ENCODE measurements at regions not wholly inside any gene's neighbourhood (a gene's known extent, or its start where the extent isn't known, plus 50 kb on each side); places are given as distances from the start of the nearest gene placed in this dataset.

DNA sequence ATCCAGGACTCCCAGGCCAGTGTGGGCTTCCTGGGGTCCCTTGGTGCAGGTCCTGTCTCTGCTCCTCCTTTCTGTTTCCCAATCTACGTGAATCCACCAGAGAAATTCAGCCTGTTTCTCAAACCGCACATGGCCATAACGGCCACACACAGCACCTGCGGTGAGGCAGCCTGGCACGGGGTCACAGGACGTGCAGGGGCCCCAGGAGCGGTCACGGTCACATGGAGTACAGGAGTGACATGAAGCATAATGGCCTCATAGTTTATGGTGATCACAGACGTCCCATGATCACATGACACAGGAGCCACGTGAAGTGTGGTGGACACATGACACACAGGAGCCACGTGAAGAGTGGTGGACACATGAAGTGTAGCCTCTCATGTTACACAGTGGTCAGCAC is 248.5 kb upstream of the IRX4 start:
- no peaks in the 10 kb centered on the region for H3K27me3 ChIP-seq (ENCODE audit: control insufficient read depth, insufficient read depth, low read length)
- no peaks in the 10 kb centered on the region for H3K4me1 ChIP-seq (ENCODE audit: control insufficient read depth, insufficient read depth, low read length)
- H3K36me3 ChIP-seq (ENCODE audit: control insufficient read depth, insufficient read depth, low read length) = no peaks in the 10 kb centered on the region
- no peaks in the 10 kb centered on the region for H3K9me3 ChIP-seq (ENCODE audit: control insufficient read depth, insufficient read depth, low read length)
- no peak overlapping the region for H3K9ac ChIP-seq (ENCODE audit: low read depth, low read length)
- no peak overlapping the region for H3K27ac ChIP-seq (ENCODE audit: low read depth, low read length)
- H3K4me3 ChIP-seq (ENCODE audit: low read depth, low read length) = no peak overlapping the region

DNA sequence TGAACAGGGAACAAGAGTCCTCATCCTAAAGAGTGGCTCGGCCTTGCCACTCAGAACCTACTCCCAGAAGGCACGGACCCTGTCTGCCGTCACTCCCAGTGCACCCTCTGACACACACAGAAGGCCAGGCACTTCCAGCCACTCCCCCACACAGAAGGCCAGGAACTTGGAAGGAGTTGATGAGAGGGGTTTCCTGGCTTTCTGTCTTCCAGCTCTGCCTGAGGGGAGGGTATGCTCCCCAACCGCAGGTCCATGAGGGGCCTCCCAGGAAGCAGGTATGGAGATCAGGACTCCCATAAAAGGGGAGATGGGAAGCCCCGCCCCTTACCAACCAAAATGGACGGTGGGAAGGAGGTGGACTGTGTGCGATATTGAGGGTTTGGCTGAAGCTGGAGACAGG is 247.6 kb upstream of the IRX4 start:
- Histone ChIP-seq H3K27me3 (ENCODE audit: control insufficient read depth, insufficient read depth, low read length) (no peaks in the 10 kb centered on the region), H3K27ac (ENCODE audit: low read depth, low read length) (no peak overlapping the region)

DNA sequence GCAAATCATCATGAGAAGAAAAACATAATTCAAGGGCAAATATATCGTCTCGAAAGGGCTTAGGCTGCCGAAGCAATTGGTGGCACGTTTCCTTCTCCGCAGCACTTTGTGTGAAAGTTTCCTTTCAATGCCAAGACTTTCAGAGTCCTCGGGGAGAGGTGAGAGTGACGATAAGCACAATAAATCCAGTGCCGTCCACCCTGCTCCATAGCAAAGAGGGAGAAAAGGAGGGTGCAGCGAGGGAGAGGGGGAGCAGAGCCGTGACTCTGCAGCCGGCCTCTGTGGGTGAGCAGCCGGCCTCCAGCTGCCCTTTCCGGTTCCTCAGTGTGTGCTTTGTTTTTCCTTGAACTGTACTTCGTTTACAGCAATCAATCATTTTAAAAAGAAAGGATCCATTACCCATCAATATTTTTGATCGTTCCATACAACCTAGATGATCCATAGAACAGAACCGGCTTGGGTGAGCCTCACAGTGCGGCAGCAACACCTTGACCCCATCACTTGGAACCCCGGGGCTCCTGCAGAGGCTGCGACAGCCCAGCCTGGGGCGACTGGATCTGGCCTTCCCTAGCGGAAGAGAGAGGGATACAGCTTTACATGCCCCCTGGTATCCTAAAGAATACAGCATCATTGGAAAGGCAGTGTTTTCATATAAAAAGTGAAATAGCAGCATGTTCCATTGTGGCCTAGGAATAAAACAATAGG is 247.0 kb upstream of the IRX4 start:
- H3K9me3 ChIP-seq (ENCODE audit: control insufficient read depth, insufficient read depth, low read length) = no peaks in the 10 kb centered on the region
- H3K27ac ChIP-seq (ENCODE audit: low read depth, low read length) = no peak overlapping the region
- no peaks in the 10 kb centered on the region for H3K36me3 ChIP-seq (ENCODE audit: control insufficient read depth, insufficient read depth, low read length)
- no peak overlapping the region for H3K9ac ChIP-seq (ENCODE audit: low read depth, low read length)
- no peaks in the 10 kb centered on the region for H3K27me3 ChIP-seq (ENCODE audit: control insufficient read depth, insufficient read depth, low read length)
- no peaks in the 10 kb centered on the region for H3K4me1 ChIP-seq (ENCODE audit: control insufficient read depth, insufficient read depth, low read length)
- H3K4me3 ChIP-seq (ENCODE audit: low read depth, low read length) = no peak overlapping the region

More for the DNA sequence above, 247.6 kb upstream of the IRX4 start:
- Histone ChIP-seq H3K9me3 (ENCODE audit: control insufficient read depth, insufficient read depth, low read length) (no peaks in the 10 kb centered on the region), H3K9ac (ENCODE audit: low read depth, low read length) (no peak overlapping the region), H3K4me3 (ENCODE audit: low read depth, low read length) (no peak overlapping the region), H3K36me3 (ENCODE audit: control insufficient read depth, insufficient read depth, low read length) (no peaks in the 10 kb centered on the region), H3K4me1 (ENCODE audit: control insufficient read depth, insufficient read depth, low read length) (no peaks in the 10 kb centered on the region)

DNA sequence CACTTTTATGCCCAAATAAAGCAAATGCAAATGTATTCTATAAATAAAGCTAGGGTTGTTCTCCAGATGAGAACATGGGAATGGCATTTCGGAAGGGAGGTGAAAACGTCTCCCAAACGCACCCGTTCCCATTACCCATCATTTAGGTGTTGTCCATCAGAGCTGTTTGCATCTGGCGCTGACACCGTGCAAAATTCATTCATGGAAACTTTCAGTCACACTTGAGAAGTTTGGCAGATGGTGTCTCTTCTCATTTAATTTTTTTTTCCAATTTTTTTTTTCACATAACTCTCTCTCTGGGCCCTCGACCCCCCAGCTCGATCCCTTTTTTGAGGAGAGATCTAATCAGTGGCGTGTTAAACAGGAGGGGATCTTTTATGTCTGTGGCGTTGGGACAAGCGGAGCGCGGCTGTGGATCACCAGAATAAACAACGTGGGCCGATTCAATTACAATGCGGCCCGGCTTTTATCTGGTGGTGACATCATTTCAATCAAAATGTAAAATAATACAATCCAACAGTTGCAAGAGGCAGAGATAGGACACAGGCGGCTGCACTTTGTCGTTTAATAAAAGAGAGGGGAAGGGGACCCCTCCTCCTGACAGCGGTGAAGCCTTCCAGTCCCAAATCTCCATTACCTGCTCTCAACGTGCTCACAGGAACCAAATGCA is 246.1 kb upstream of the IRX4 start:
- Histone ChIP-seq H3K4me3 (ENCODE audit: low read depth, low read length) (no peak overlapping the region), H3K9me3 (ENCODE audit: control insufficient read depth, insufficient read depth, low read length) (no peaks in the 10 kb centered on the region), H3K27me3 (ENCODE audit: control insufficient read depth, insufficient read depth, low read length) (no peaks in the 10 kb centered on the region), H3K36me3 (ENCODE audit: control insufficient read depth, insufficient read depth, low read length) (no peaks in the 10 kb centered on the region), H3K4me1 (ENCODE audit: control insufficient read depth, insufficient read depth, low read length) (no peaks in the 10 kb centered on the region), H3K27ac (ENCODE audit: low read depth, low read length) (no peak overlapping the region), H3K9ac (ENCODE audit: low read depth, low read length) (no peak overlapping the region)

- no peak overlapping the region for H3K4me3 ChIP-seq (ENCODE audit: low read depth, low read length)
- no peaks in the 10 kb centered on the region for H3K36me3 ChIP-seq (ENCODE audit: control insufficient read depth, insufficient read depth, low read length)
- H3K9me3 ChIP-seq (ENCODE audit: control insufficient read depth, insufficient read depth, low read length) = no peaks in the 10 kb centered on the region
- H3K27me3 ChIP-seq (ENCODE audit: control insufficient read depth, insufficient read depth, low read length) = no peaks in the 10 kb centered on the region
- H3K4me1 ChIP-seq (ENCODE audit: control insufficient read depth, insufficient read depth, low read length) = no peaks in the 10 kb centered on the region
- H3K27ac ChIP-seq (ENCODE audit: low read depth, low read length) = no peak overlapping the region
- H3K9ac ChIP-seq (ENCODE audit: low read depth, low read length) = no peak overlapping the region
These were observed 243.8 kb upstream of the IRX4 start for GRCh38 chr5:2126512-2126911.

DNA sequence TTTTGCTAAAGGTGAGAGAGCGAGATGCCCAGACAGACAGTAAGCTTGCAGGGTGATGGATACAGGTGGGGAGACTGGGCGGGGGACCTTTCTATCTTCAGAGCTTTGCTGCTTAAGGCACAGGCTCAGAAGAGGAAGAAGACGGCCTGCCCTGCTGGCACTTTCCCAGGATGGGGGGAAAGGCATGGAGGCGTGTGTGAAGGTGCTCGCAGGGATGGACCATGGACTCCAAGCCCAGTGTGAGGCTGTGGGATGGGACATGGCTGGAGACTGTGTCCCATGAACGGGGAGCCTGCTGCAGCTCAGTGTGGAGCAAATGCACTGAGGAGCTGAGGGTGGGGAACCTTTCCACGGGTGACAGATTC is 243.2 kb upstream of the IRX4 start:
- Histone ChIP-seq H3K9ac (ENCODE audit: low read depth, low read length) (no peak overlapping the region), H3K27ac (ENCODE audit: low read depth, low read length) (no peak overlapping the region), H3K4me3 (ENCODE audit: low read depth, low read length) (no peak overlapping the region), H3K27me3 (ENCODE audit: control insufficient read depth, insufficient read depth, low read length) (no peaks in the 10 kb centered on the region), H3K4me1 (ENCODE audit: control insufficient read depth, insufficient read depth, low read length) (no peaks in the 10 kb centered on the region), H3K36me3 (ENCODE audit: control insufficient read depth, insufficient read depth, low read length) (no peaks in the 10 kb centered on the region), H3K9me3 (ENCODE audit: control insufficient read depth, insufficient read depth, low read length) (no peaks in the 10 kb centered on the region)

DNA sequence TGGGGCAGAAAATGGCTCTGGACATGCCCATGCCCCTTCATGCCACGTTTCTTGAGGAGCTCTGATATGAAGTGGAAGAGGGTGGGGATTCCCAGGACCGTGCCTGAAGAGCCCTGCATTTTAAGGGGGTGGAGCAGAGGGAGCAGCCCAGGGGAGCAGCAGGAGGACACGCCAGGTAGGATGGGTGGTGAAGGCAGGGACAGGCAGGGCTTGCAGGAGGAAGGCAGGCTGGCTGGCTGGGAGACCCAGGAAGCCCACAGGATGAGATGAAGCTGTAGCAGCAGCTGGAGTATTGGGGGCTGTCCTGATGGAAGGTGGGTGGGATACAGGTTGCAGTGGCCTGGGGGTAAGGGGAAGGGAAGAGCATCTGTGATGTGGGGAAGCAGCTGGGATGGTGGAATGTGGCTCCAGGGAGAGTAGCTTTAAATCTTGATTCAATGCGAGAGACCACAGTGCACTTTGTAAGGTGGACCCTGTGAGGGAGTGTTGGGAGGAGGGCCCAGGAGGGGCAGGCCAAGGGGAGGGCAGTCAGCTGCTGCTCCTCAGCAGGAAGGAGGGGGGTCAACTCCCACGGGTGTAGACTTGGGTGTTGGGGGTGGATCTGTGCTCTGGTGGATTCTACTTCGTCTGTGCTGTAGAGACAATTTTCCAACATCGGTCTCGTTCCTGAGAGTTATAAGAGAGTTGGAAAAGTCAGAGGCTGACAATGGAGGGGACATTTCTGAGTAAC is 242.6 kb upstream of the IRX4 start:
- no peak overlapping the region for H3K9ac ChIP-seq (ENCODE audit: low read depth, low read length)
- H3K27ac ChIP-seq (ENCODE audit: low read depth, low read length) = no peak overlapping the region
- no peaks in the 10 kb centered on the region for H3K27me3 ChIP-seq (ENCODE audit: control insufficient read depth, insufficient read depth, low read length)
- H3K9me3 ChIP-seq (ENCODE audit: control insufficient read depth, insufficient read depth, low read length) = no peaks in the 10 kb centered on the region; the same call in 1 of the 2 replicates
- H3K4me1 ChIP-seq (ENCODE audit: control insufficient read depth, insufficient read depth, low read length) = no peaks in the 10 kb centered on the region
- no peak overlapping the region for H3K4me3 ChIP-seq (ENCODE audit: low read depth, low read length)
- no peaks in the 10 kb centered on the region for H3K36me3 ChIP-seq (ENCODE audit: control insufficient read depth, insufficient read depth, low read length)

- Histone ChIP-seq H3K27me3 (ENCODE audit: control insufficient read depth, insufficient read depth, low read length) (no peaks in the 10 kb centered on the region), H3K27ac (ENCODE audit: low read depth, low read length) (no peak overlapping the region), H3K9me3 (ENCODE audit: control insufficient read depth, insufficient read depth, low read length) (no peaks in the 10 kb centered on the region; the same call in 1 of the 2 replicates), H3K9ac (ENCODE audit: low read depth, low read length) (no peak overlapping the region), H3K4me1 (ENCODE audit: control insufficient read depth, insufficient read depth, low read length) (no peaks in the 10 kb centered on the region), H3K4me3 (ENCODE audit: low read depth, low read length) (no peak overlapping the region), H3K36me3 (ENCODE audit: control insufficient read depth, insufficient read depth, low read length) (no peaks in the 10 kb centered on the region)
These were observed 241.9 kb upstream of the IRX4 start for GRCh38 chr5:2124434-2125170.

GRCh38 chr5:2123874-2124273 is 241.1 kb upstream of the IRX4 start:
- no peak overlapping the region for H3K4me3 ChIP-seq (ENCODE audit: low read depth, low read length)
- no peaks in the 10 kb centered on the region for H3K27me3 ChIP-seq (ENCODE audit: control insufficient read depth, insufficient read depth, low read length)
- no peak overlapping the region for H3K27ac ChIP-seq (ENCODE audit: low read depth, low read length)
- no peaks in the 10 kb centered on the region for H3K4me1 ChIP-seq (ENCODE audit: control insufficient read depth, insufficient read depth, low read length)
- no peak overlapping the region for H3K9ac ChIP-seq (ENCODE audit: low read depth, low read length)
- H3K36me3 ChIP-seq (ENCODE audit: control insufficient read depth, insufficient read depth, low read length) = no peaks in the 10 kb centered on the region
- no peaks in the 10 kb centered on the region; the same call in 1 of the 2 replicates for H3K9me3 ChIP-seq (ENCODE audit: control insufficient read depth, insufficient read depth, low read length)

DNA sequence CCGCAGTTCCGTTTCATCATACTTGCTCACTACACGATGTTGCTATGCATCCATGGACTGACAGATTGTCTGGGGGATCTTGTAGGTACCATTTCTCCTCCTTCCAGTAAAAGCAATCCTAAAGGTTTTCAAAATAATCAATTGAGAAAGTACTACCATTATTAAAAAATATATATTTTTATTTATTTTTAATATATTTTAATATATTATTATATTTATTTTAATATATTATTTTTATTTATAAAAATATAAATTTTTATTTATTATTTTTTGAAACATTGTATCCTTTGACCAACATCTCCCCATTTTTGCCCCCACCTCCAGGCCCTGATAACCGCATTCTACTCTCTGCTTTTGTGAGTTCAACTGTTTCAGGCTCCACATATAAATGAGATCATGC is 237.6 kb upstream of the IRX4 start:
- Histone ChIP-seq H3K4me3 (ENCODE audit: low read depth, low read length) (no peak overlapping the region), H3K27me3 (ENCODE audit: control insufficient read depth, insufficient read depth, low read length) (no peaks in the 10 kb centered on the region)

More for the DNA sequence above, 237.6 kb upstream of the IRX4 start:
- H3K36me3 ChIP-seq (ENCODE audit: control insufficient read depth, insufficient read depth, low read length) = no peaks in the 10 kb centered on the region
- no peaks in the 10 kb centered on the region; the same call in 1 of the 2 replicates for H3K9me3 ChIP-seq (ENCODE audit: control insufficient read depth, insufficient read depth, low read length)
- no peak overlapping the region for H3K9ac ChIP-seq (ENCODE audit: low read depth, low read length)
- H3K27ac ChIP-seq (ENCODE audit: low read depth, low read length) = no peak overlapping the region
- H3K4me1 ChIP-seq (ENCODE audit: control insufficient read depth, insufficient read depth, low read length) = no peaks in the 10 kb centered on the region
